Mesenchymal stem cell (in vitro differentiated cells and primary cell): ENCODE measurements at regions not wholly inside any gene's neighbourhood (a gene's known extent, or its start where the extent isn't known, plus 50 kb on each side); places are given as distances from the start of the nearest gene placed in this dataset.

ENCODE experiments used
- DNase-seq: peaks from one replicate; pipeline ENCODE4 v3.0.0-alpha.2; 2013
- H2AFZ ChIP-seq: one replicate; pipeline ENCODE4 v1.6.1; 2013; ENCODE audit warnings: low read depth, mild to moderate bottlenecking, control low read depth, inconsistent platforms, low read length, moderate library complexity
- H2AK5ac ChIP-seq: 2 replicates; pipeline ENCODE4 v1.6.1; 2013; ENCODE audit warnings: low read length, moderate library complexity, mild to moderate bottlenecking, inconsistent platforms; ENCODE audit not compliant: severe bottlenecking
- H2BK120ac ChIP-seq: one replicate; pipeline ENCODE4 v1.6.1; 2013; ENCODE audit warnings: low read depth, mild to moderate bottlenecking, inconsistent platforms, low read length, moderate library complexity
- H2BK12ac ChIP-seq, 2 experiments: one replicate each; pipeline ENCODE4 v1.6.1; 2013; ENCODE audit warnings: inconsistent platforms in 2 of 2, low read length in 2 of 2, mild to moderate bottlenecking in 2 of 2, moderate library complexity in 2 of 2, control low read depth in 1 of 2
- H2BK15ac ChIP-seq: one replicate; pipeline ENCODE4 v1.6.1; 2013; ENCODE audit warnings: mild to moderate bottlenecking, low read depth, inconsistent platforms; ENCODE audit not compliant: poor library complexity, severe bottlenecking
- H2BK5ac ChIP-seq: 2 replicates; pipeline ENCODE4 v1.6.1; 2013; ENCODE audit warnings: low read depth, mild to moderate bottlenecking, low read length, control low read depth, inconsistent platforms; ENCODE audit not compliant: poor library complexity, severe bottlenecking
- H3K14ac ChIP-seq, 2 experiments: one replicate each; pipeline ENCODE4 v1.6.1; 2013; ENCODE audit warnings: inconsistent platforms in 2 of 2, low read length in 2 of 2, control low read depth in 1 of 2, mild to moderate bottlenecking in 1 of 2, moderate library complexity in 1 of 2
- H3K18ac ChIP-seq, 2 experiments: one replicate each; pipeline ENCODE4 v1.6.1; 2013; ENCODE audit warnings: inconsistent platforms in 2 of 2, low read length in 2 of 2, control low read depth in 1 of 2, low read depth in 1 of 2, mild to moderate bottlenecking in 1 of 2
- H3K23ac ChIP-seq, 2 experiments: one replicate each; pipeline ENCODE4 v1.6.1; 2013; ENCODE audit warnings: inconsistent platforms in 2 of 2, low read length in 2 of 2, mild to moderate bottlenecking in 2 of 2, moderate library complexity in 2 of 2, control low read depth in 1 of 2
- H3K27ac ChIP-seq: 2 replicates; pipeline ENCODE4 v1.5.1; 2013; ENCODE audit warnings: mild to moderate bottlenecking, moderate library complexity, low read length, control low read depth, inconsistent platforms; ENCODE audit not compliant: poor library complexity, severe bottlenecking
- H3K27me3 ChIP-seq, 2 experiments: 2 replicates each; pipeline versions ENCODE4 v1.6.1 to v1.7.0; 2013; ENCODE audit warnings: low read length in 2 of 2, mild to moderate bottlenecking in 2 of 2, moderate library complexity in 2 of 2, control low read depth in 1 of 2, inconsistent platforms in 1 of 2; ENCODE audit not compliant: control insufficient read depth in 1 of 2, insufficient read depth in 1 of 2
- H3K36me3 ChIP-seq, 2 experiments: 2 replicates each; pipeline versions ENCODE4 v1.6.1 to v1.7.0; 2013; ENCODE audit warnings: low read length in 2 of 2, control low read depth in 1 of 2, inconsistent platforms in 1 of 2, low read depth in 1 of 2, mild to moderate bottlenecking in 1 of 2; ENCODE audit not compliant: insufficient read depth in 2 of 2, control insufficient read depth in 1 of 2
- H3K4ac ChIP-seq, 2 experiments: one replicate each; pipeline ENCODE4 v1.6.1; 2013; ENCODE audit warnings: inconsistent platforms in 2 of 2, low read length in 2 of 2, mild to moderate bottlenecking in 2 of 2, moderate library complexity in 2 of 2, control low read depth in 1 of 2, low read depth in 1 of 2
- H3K4me1 ChIP-seq: 2 replicates; pipeline ENCODE4 v1.6.1; 2013; ENCODE audit warnings: low read depth, low read length, control low read depth; ENCODE audit not compliant: control insufficient read depth, insufficient read depth
- H3K4me2 ChIP-seq: 2 replicates; pipeline ENCODE4 v1.6.1; 2013; ENCODE audit warnings: low read length, mild to moderate bottlenecking, inconsistent platforms; ENCODE audit not compliant: poor library complexity, severe bottlenecking
- H3K4me3 ChIP-seq, 2 experiments: 2 replicates each; pipeline versions ENCODE4 v1.5.1 to v1.7.0; 2013; ENCODE audit warnings: low read length in 2 of 2, mild to moderate bottlenecking in 2 of 2, control low read depth in 1 of 2, low read depth in 1 of 2; ENCODE audit not compliant: insufficient read depth in 1 of 2
- H3K79me1 ChIP-seq: replicated peaks from 2 replicates; pipeline ENCODE4 v1.6.1; 2013; ENCODE audit warnings: mild to moderate bottlenecking, control low read depth, low read length, inconsistent platforms; ENCODE audit not compliant: poor library complexity, severe bottlenecking
- H3K9ac ChIP-seq: 2 replicates; pipeline ENCODE4 v1.7.0; 2013; ENCODE audit warnings: mild to moderate bottlenecking, low read length, moderate library complexity
- H3K9me3 ChIP-seq: 2 replicates; pipeline ENCODE4 v1.7.0; 2013; ENCODE audit warnings: mild to moderate bottlenecking, low read length; ENCODE audit not compliant: control insufficient read depth
- H4K8ac ChIP-seq: one replicate; pipeline ENCODE4 v1.6.1; 2013; ENCODE audit warnings: inconsistent platforms, mild to moderate bottlenecking, low read length, moderate library complexity
- H4K91ac ChIP-seq: one replicate; pipeline ENCODE4 v1.6.1; 2013; ENCODE audit warnings: mild to moderate bottlenecking, low read length, inconsistent platforms
- WGBS: methylation state at CpG from one replicate; pipeline ENCODE4 v1.1.7; 2013; ENCODE audit warnings: mixed read lengths; 5-methylcytosine and 5-hydroxymethylcytosine counted together

DNA sequence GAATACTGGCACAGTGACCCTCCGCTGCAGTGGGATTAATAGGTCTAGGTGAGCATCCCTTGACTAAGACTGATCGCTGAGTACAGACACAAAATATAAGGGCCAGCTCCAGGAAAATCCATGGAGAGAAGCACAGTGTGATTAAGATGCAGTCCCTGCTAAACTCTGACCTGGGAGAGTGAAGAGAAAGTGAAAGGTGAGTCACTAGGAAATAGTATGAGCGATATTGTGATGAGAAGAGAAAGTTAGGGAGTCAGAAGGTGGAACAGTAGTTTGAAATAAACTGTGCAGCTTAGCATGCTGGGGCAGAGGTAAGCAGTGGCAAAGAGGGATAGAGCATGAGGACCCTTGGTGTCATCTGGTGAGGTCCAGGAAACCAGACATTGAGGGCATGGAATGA is 278.6 kb upstream of the MAP3K7 start:
- Histone ChIP-seq H3K9me3 (no peaks in the 10 kb centered on the region), H2BK5ac (no peak overlapping the region), H2BK12ac (no peak overlapping the region), H3K27me3 (peaks cover 0 to 3% of the 10 kb centered on the region in 2 experiments), H2AK5ac (no peak overlapping the region), H2AFZ (no peak overlapping the region), H3K9ac (no peak overlapping the region), H2BK15ac (no peak overlapping the region), H3K27ac (no peak overlapping the region), H4K8ac (no peak overlapping the region), H3K18ac (no peak overlapping the region), H2BK120ac (no peak overlapping the region), H3K79me1 (no peaks in the 10 kb centered on the region), H4K91ac (no peak overlapping the region), H3K36me3 (no peaks in the 10 kb centered on the region), H3K23ac (no peak overlapping the region), H3K4me3 (no peak overlapping the region), H3K4me2 (no peak overlapping the region), H3K4me1 (no peaks in the 10 kb centered on the region), H3K14ac (no peak overlapping the region), H3K4ac (no peak overlapping the region)
- no peak for DNase-seq
- WGBS: 91% methylated on average over 3 of the region's 3 CpGs

- Histone ChIP-seq H2AK5ac (no peak overlapping the region), H3K4me2 (no peak overlapping the region), H3K18ac (no peak overlapping the region), H3K9ac (no peak overlapping the region), H3K27ac (no peak overlapping the region), H3K23ac (no peak overlapping the region), H3K79me1 (no peaks in the 10 kb centered on the region), H2AFZ (no peak overlapping the region), H4K8ac (no peak overlapping the region), H3K4ac (no peak overlapping the region), H2BK120ac (no peak overlapping the region), H4K91ac (no peak overlapping the region), H3K27me3 (peaks cover 0 to 3% of the 10 kb centered on the region in 2 experiments), H3K4me3 (no peak overlapping the region), H3K36me3 (no peaks in the 10 kb centered on the region), H2BK12ac (no peak overlapping the region), H3K9me3 (no peaks in the 10 kb centered on the region), H2BK5ac (no peak overlapping the region), H2BK15ac (no peak overlapping the region), H3K14ac (no peak overlapping the region), H3K4me1 (no peaks in the 10 kb centered on the region)
- DNase-seq: no peak
- WGBS: 100% methylated on average over 1 of the region's 1 CpG
These were observed 276.2 kb upstream of the MAP3K7 start for GRCh38 chr6:90863043-90863442.

DNA sequence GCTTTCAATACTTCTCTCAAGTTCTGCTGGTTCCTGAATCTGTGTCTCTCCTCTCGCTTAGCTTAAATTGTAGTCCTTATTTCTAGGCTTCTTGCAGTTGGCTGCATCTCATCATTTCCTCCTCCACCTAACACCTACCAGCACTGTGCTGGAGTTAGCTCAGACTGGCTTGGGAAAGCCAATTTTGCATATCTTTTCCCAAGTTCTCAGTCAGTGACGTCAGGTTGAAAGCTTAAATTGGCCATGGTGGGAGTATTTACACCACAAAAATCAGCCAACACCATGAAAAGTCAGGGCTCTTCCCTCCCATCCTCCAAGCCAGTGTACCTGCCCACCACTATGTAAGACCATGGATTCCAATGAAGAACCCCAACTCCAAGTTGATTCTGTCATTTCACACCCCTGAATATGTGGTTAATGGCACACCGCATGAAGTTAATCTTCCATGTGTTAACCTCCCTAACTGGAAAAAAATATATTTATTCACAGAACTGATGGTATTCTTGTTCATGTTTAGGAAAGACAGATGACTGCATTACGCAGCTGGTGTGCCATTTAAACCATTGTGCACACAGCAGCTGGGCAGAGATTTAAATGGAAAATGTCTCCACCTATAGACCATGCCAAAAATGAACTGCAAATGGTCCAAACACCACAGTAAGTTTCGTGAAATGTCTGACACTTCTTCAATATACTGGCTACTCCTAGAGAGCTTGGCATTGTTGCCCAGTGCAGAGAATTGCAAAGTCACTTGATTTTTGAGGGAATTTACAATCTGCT is 274.1 kb upstream of the MAP3K7 start:
- Histone ChIP-seq H3K23ac (no peak overlapping the region), H3K4me3 (no peak overlapping the region), H3K4me1 (no peaks in the 10 kb centered on the region), H3K18ac (no peak overlapping the region), H3K79me1 (no peaks in the 10 kb centered on the region), H4K91ac (no peak overlapping the region), H2BK12ac (no peak overlapping the region), H3K4ac (no peak overlapping the region), H2BK120ac (no peak overlapping the region), H3K27ac (no peak overlapping the region), H2AFZ (no peak overlapping the region), H3K9me3 (no peaks in the 10 kb centered on the region), H3K14ac (no peak overlapping the region), H2BK15ac (no peak overlapping the region), H2BK5ac (no peak overlapping the region), H3K4me2 (no peak overlapping the region), H3K27me3 (peaks cover 0 to 3% of the 10 kb centered on the region in 2 experiments), H4K8ac (no peak overlapping the region), H3K36me3 (no peaks in the 10 kb centered on the region), H3K9ac (no peak overlapping the region), H2AK5ac (no peak overlapping the region)
- WGBS: 85% methylated on average over 3 of the region's 5 CpGs
- DNase-seq: no peak

DNA sequence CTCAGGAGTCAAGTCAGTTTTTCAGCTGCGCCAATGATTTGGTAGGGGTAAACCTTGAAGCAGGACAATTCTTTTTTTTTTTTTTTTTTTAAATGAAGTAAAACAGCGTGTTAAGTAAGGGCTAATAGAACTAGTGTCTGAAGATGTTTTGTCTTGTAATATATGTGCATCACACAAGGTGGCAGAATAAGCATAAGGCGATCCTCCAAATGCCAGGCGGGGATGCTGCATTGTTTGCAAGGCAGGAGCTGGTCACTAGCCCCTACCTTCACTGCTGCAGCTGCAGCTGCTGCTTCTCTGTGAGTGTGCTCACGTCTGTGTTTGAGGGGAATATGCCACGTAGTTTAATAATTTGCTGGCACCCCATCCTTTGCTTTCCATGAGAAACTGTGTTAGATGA is 272.7 kb upstream of the MAP3K7 start:
- H3K4me3 ChIP-seq: no peak overlapping the region
- H2AFZ ChIP-seq: no peak overlapping the region
- H3K9ac ChIP-seq: no peak overlapping the region
- H3K18ac ChIP-seq: no peak overlapping the region
- peaks cover 0 to 3% of the 10 kb centered on the region in 2 experiments for H3K27me3 ChIP-seq
- no peak overlapping the region for H4K8ac ChIP-seq
- no peak overlapping the region for H3K14ac ChIP-seq
- no peaks in the 10 kb centered on the region for H3K79me1 ChIP-seq
- no peaks in the 10 kb centered on the region for H3K4me1 ChIP-seq
- no peak overlapping the region for H2BK120ac ChIP-seq
- no peaks in the 10 kb centered on the region for H3K9me3 ChIP-seq
- H3K27ac ChIP-seq: no peak overlapping the region
- H2AK5ac ChIP-seq: no peak overlapping the region
- H4K91ac ChIP-seq: no peak overlapping the region
- DNase-seq: no peak
- no peaks in the 10 kb centered on the region for H3K36me3 ChIP-seq
- no peak overlapping the region for H3K4ac ChIP-seq
- 76% methylated on average over 6 of the region's 6 CpGs for whole genome bisulfite sequencing
- no peak overlapping the region for H2BK12ac ChIP-seq
- H3K4me2 ChIP-seq: no peak overlapping the region
- H2BK5ac ChIP-seq: no peak overlapping the region
- H3K23ac ChIP-seq: no peak overlapping the region
- no peak overlapping the region for H2BK15ac ChIP-seq
